CD14-positive monocyte (primary cell): ENCODE measurements at regions not wholly inside any gene's neighbourhood (a gene's known extent, or its start where the extent isn't known, plus 50 kb on each side); places are given as distances from the start of the nearest gene placed in this dataset.

Experiments used
- DNase-seq, 3 donors: peaks; one replicate each; pipeline ENCODE4 v3.0.0-alpha.2; 2011 to 2022
- H2AFZ ChIP-seq: 2 replicates; pipeline ENCODE4 v1.6.0; 2012; ENCODE audit warnings: mild to moderate bottlenecking, low read depth, low read length, inconsistent platforms; ENCODE audit not compliant: insufficient read depth, poor library complexity, severe bottlenecking
- H3K27ac ChIP-seq, 2 donors: 1 replicate in 1 of 2; 2 replicates in 1 of 2; pipeline ENCODE4 v1.5.1; 2012 to 2013; ENCODE audit warnings: low read length in 2 of 2, control low read depth in 1 of 2, inconsistent platforms in 1 of 2, low read depth in 1 of 2, mild to moderate bottlenecking in 1 of 2
- H3K27me3 ChIP-seq, 2 donors: one replicate each; pipeline versions ENCODE4 v1.6.0 to v1.6.1; 2011 to 2013; ENCODE audit warnings: low read length in 2 of 2; ENCODE audit not compliant: control insufficient read depth in 2 of 2, insufficient read depth in 2 of 2
- H3K36me3 ChIP-seq, 2 donors: replicated peaks in 1 of 2; 1 replicate in 1 of 2; 2 replicates in 1 of 2; pipeline versions ENCODE4 v1.5.1 to v1.6.1; 2012 to 2013; ENCODE audit warnings: low read length in 2 of 2, control low read depth in 1 of 2, inconsistent platforms in 1 of 2, mild to moderate bottlenecking in 1 of 2; ENCODE audit not compliant: insufficient read depth in 2 of 2, control insufficient read depth in 1 of 2
- H3K4me1 ChIP-seq, 2 donors: 1 replicate in 1 of 2; 2 replicates in 1 of 2; pipeline versions ENCODE4 v1.5.1 to v1.6.1; 2012 to 2013; ENCODE audit warnings: low read length in 2 of 2, control low read depth in 1 of 2, inconsistent platforms in 1 of 2, mild to moderate bottlenecking in 1 of 2, moderate library complexity in 1 of 2; ENCODE audit not compliant: insufficient read depth in 2 of 2, control insufficient read depth in 1 of 2
- H3K4me2 ChIP-seq: replicated peaks from 2 replicates; pipeline ENCODE3; 2012; ENCODE audit warnings: low read length, moderate library complexity, mild to moderate bottlenecking; ENCODE audit not compliant: poor library complexity, severe bottlenecking; ENCODE audit errors: extremely low read depth
- H3K4me3 ChIP-seq, 3 experiments: fragments of 200-600 bp in 1 of 3; sonication (generic) in 1 of 3; replicated peaks in 1 of 3; 1 replicate in 2 of 3; 2 replicates in 1 of 3; pipeline ENCODE4 v1.5.1; 2011 to 2013; ENCODE audit warnings: low read length in 3 of 3, mild to moderate bottlenecking in 3 of 3, control low read depth in 2 of 3, low read depth in 2 of 3, inconsistent platforms in 1 of 3, moderate library complexity in 1 of 3
- H3K79me2 ChIP-seq: 2 replicates; pipeline ENCODE4 v1.6.0; 2012; ENCODE audit warnings: mild to moderate bottlenecking, control low read depth, inconsistent platforms, low read length, moderate library complexity; ENCODE audit not compliant: insufficient read depth
- H3K9ac ChIP-seq: 2 replicates; pipeline ENCODE4 v1.6.0; 2017; ENCODE audit warnings: low read length, mild to moderate bottlenecking; ENCODE audit not compliant: insufficient read depth, poor library complexity, severe bottlenecking
- H3K9me3 ChIP-seq, 2 donors: replicated peaks in 1 of 2; 1 replicate in 1 of 2; 2 replicates in 1 of 2; pipeline versions ENCODE4 v1.5.1 to v1.6.1; 2012 to 2013; ENCODE audit warnings: low read length in 2 of 2, control low read depth in 1 of 2; ENCODE audit not compliant: control insufficient read depth in 1 of 2, insufficient read depth in 1 of 2
- H4K20me1 ChIP-seq: 2 replicates; pipeline ENCODE4 v1.6.0; 2012; ENCODE audit warnings: mild to moderate bottlenecking, low read length, control low read depth, moderate library complexity; ENCODE audit not compliant: insufficient read depth
- H3K27ac Mint-ChIP-seq, 7 donors: one replicate each; pipeline ENCODE4 v1.8.0; 2020; ENCODE audit warnings: mild to moderate bottlenecking in 7 of 7, mixed read lengths in 7 of 7, moderate library complexity in 6 of 7, inconsistent platforms in 2 of 7
- H3K27me3 Mint-ChIP-seq, 3 donors: one replicate each; pipeline ENCODE4 v1.8.0; 2021 to 2022; ENCODE audit warnings: low read depth in 3 of 3, mild to moderate bottlenecking in 3 of 3, mixed read lengths in 3 of 3, moderate library complexity in 3 of 3, inconsistent platforms in 1 of 3
- H3K36me3 Mint-ChIP-seq, 2 donors: one replicate each; pipeline ENCODE4 v1.8.0; 2020; ENCODE audit warnings: mixed read lengths in 2 of 2, inconsistent platforms in 1 of 2, mild to moderate bottlenecking in 1 of 2
- H3K4me1 Mint-ChIP-seq: one replicate; pipeline ENCODE4 v1.8.0; 2020; ENCODE audit warnings: mild to moderate bottlenecking, mixed read lengths
- H3K4me3 Mint-ChIP-seq, 2 donors: one replicate each; pipeline ENCODE4 v1.8.0; 2020; ENCODE audit warnings: mild to moderate bottlenecking in 2 of 2, mixed read lengths in 2 of 2, moderate library complexity in 1 of 2
- H3K9me3 Mint-ChIP-seq, 7 donors: one replicate each; pipeline ENCODE4 v1.8.0; 2020 to 2022; ENCODE audit warnings: mixed read lengths in 7 of 7, mild to moderate bottlenecking in 6 of 7, moderate library complexity in 6 of 7, inconsistent platforms in 2 of 7
- CTCF ChIP-seq: fragments of 200-600 bp; IDR thresholded peaks from one replicate; pipeline ENCODE4 v1.8.0; 2022; ENCODE audit warnings: antibody characterized with exemption, mild to moderate bottlenecking
- WGBS: methylation state at CpG from one replicate; pipeline ENCODE4 v1.1.5; 2013; ENCODE audit warnings: missing lambda C conversion rate; ENCODE audit not compliant: insufficient coverage; 5-methylcytosine and 5-hydroxymethylcytosine counted together
- intact Hi-C, 2 donors: fragments of 100-400 bp; cut with micrococcal nuclease; formaldehyde crosslinking; loops; one replicate each; pipeline versions ENCODE4 v1.15.0 to v1.15.1; 2023

GRCh38 chr12:23352670-23353069, 596.8 kb downstream of the SOX5 start:
- no peak overlapping the region for H2AFZ ChIP-seq
- Mint-ChIP-seq H3K4me3 (no peak overlapping the region), H3K27ac (no peak overlapping the region), H3K9me3 (peaks cover 0 to 4% (median 0%) of the 10 kb centered on the region in 7 donors), H3K4me1 (no peaks in the 10 kb centered on the region), H3K36me3 (no peaks in the 10 kb centered on the region), H3K27me3 (no peaks in the 10 kb centered on the region)
- no peak overlapping the region for H3K9ac ChIP-seq
- H3K36me3 ChIP-seq = no peaks in the 10 kb centered on the region
- 80% methylated on average over 1 of the region's 2 CpGs for WGBS
- no peaks in the 10 kb centered on the region for H3K9me3 ChIP-seq
- no peaks in the 10 kb centered on the region for H4K20me1 ChIP-seq
- intact Hi-C loops = no loop called here
- no peak overlapping the region for H3K27ac ChIP-seq
- no peak for DNase-seq
- H3K79me2 ChIP-seq = no peaks in the 10 kb centered on the region
- no peaks in the 10 kb centered on the region for H3K27me3 ChIP-seq
- no peak for TF ChIP-seq CTCF
- no peak overlapping the region for H3K4me3 ChIP-seq
- no peaks in the 10 kb centered on the region for H3K4me1 ChIP-seq
- H3K4me2 ChIP-seq = no peak overlapping the region

GRCh38 chr12:23354800-23355199, 594.7 kb downstream of the SOX5 start:
- Histone ChIP-seq H3K9me3 (no peaks in the 10 kb centered on the region), H3K79me2 (no peaks in the 10 kb centered on the region), H2AFZ (no peak overlapping the region), H3K36me3 (no peaks in the 10 kb centered on the region), H3K4me3 (no peak overlapping the region), H4K20me1 (no peaks in the 10 kb centered on the region), H3K27me3 (no peaks in the 10 kb centered on the region), H3K4me1 (no peaks in the 10 kb centered on the region), H3K9ac (no peak overlapping the region), H3K4me2 (no peak overlapping the region), H3K27ac (no peak overlapping the region)
- no peaks in the 10 kb centered on the region for H3K36me3 Mint-ChIP-seq
- H3K4me3 Mint-ChIP-seq = no peak overlapping the region
- DNase-seq = no peak
- no CpG with 5 or more reads among the region's 1 CpG for WGBS
- H3K27me3 Mint-ChIP-seq = no peaks in the 10 kb centered on the region
- H3K9me3 Mint-ChIP-seq = peaks cover 0 to 5% (median 2%) of the 10 kb centered on the region in 7 donors
- no peaks in the 10 kb centered on the region for H3K4me1 Mint-ChIP-seq
- H3K27ac Mint-ChIP-seq = no peak overlapping the region
- intact Hi-C loops = no loop called here
- TF ChIP-seq CTCF = no peak
